Testis (tissue), 2 donors: ENCODE measurements at regions not wholly inside any gene's neighbourhood (a gene's known extent, or its start where the extent isn't known, plus 50 kb on each side); places are given as distances from the start of the nearest gene placed in this dataset.

Source experiments
- POLR2A ChIP-seq: fragments of 450-650 bp; IDR thresholded peaks from one replicate; pipeline ENCODE4 v1.6.1; 2017; ENCODE audit warnings: antibody characterized with exemption, mild to moderate bottlenecking, moderate library complexity
- TF ChIP-seq, protein P1 (sequence below), 3 experiments: fragments of 450-650 bp in 2 of 3; fragments of 200-600 bp in 1 of 3; sonication (generic) in 1 of 3; IDR thresholded peaks; one replicate each; pipeline ENCODE4 v1.5.1; 2016 to 2019; ENCODE audit warnings: antibody characterized with exemption in 3 of 3, mild to moderate bottlenecking in 2 of 3, moderate library complexity in 1 of 3

DNA sequence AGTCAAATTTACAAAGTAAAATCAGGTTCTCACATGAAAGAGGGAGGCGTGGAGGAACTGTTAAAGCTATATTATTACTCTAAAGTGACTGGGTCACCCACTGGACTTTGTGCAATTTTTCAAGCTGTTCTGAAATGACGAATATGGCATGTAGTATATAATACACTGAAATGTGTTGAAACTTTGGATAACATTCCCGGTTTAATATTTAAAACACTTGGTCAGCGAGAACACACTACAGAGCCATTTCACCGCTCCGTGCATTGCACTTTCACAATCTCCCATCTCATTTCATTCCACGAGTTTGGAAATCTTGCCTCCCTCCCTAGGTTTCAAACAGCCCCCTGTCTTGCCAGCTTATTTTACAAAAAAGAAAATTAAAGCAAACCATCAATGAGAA is 337.9 kb downstream of the WDR11 start:
- TF ChIP-seq, protein P1, sequence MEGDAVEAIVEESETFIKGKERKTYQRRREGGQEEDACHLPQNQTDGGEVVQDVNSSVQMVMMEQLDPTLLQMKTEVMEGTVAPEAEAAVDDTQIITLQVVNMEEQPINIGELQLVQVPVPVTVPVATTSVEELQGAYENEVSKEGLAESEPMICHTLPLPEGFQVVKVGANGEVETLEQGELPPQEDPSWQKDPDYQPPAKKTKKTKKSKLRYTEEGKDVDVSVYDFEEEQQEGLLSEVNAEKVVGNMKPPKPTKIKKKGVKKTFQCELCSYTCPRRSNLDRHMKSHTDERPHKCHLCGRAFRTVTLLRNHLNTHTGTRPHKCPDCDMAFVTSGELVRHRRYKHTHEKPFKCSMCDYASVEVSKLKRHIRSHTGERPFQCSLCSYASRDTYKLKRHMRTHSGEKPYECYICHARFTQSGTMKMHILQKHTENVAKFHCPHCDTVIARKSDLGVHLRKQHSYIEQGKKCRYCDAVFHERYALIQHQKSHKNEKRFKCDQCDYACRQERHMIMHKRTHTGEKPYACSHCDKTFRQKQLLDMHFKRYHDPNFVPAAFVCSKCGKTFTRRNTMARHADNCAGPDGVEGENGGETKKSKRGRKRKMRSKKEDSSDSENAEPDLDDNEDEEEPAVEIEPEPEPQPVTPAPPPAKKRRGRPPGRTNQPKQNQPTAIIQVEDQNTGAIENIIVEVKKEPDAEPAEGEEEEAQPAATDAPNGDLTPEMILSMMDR (IDR thresholded peaks at IDR 0.05), result no peak
- TF ChIP-seq POLR2A, result no peak
